Stimulated activated memory B cell treated with anti-CD40 and anti-IgM and Interleukin-4, amounts not matched to agents 10 μg/mL and 1 μg/mL and 100 μg/mL, for 72 hours (primary cell): ENCODE measurements at regions not wholly inside any gene's neighbourhood (a gene's known extent, or its start where the extent isn't known, plus 50 kb on each side); places are given as distances from the start of the nearest gene placed in this dataset.
A peak's percentile ranks its signal among the peaks of the same experiment; 100 is the strongest.

Source experiments
- ATAC-seq: fragments of 150-1000 bp; cut with Tn5 transposase; 2 replicates; pipeline ENCODE4 v1.10.0; 2021
- H3K27ac Mint-ChIP-seq: one replicate; pipeline ENCODE4 v1.8.0; 2022; ENCODE audit warnings: mild to moderate bottlenecking, mixed read lengths
- H3K27me3 Mint-ChIP-seq: one replicate; pipeline ENCODE4 v1.8.0; 2022; ENCODE audit warnings: mixed read lengths
- H3K36me3 Mint-ChIP-seq: one replicate; pipeline ENCODE4 v1.8.0; 2022; ENCODE audit warnings: mixed read lengths
- H3K4me1 Mint-ChIP-seq: one replicate; pipeline ENCODE4 v1.8.0; 2022; ENCODE audit warnings: mixed read lengths
- H3K4me3 Mint-ChIP-seq: one replicate; pipeline ENCODE4 v1.8.0; 2022; ENCODE audit warnings: mild to moderate bottlenecking, moderate library complexity, mixed read lengths
- H3K9me3 Mint-ChIP-seq: one replicate; pipeline ENCODE4 v1.8.0; 2022; ENCODE audit warnings: mixed read lengths

- H3K27ac Mint-ChIP-seq = no peak overlapping the region
- no peaks in the 10 kb centered on the region for H3K9me3 Mint-ChIP-seq
- ATAC-seq = no peak
- H3K27me3 Mint-ChIP-seq = no peaks in the 10 kb centered on the region
- peaks cover 35% of the 10 kb centered on the region for H3K4me1 Mint-ChIP-seq
- no peak overlapping the region for H3K4me3 Mint-ChIP-seq
- no peaks in the 10 kb centered on the region for H3K36me3 Mint-ChIP-seq
These were observed 183.4 kb downstream of the MACC1 start for GRCh38 chr7:20033621-20034400.

- no peaks in the 10 kb centered on the region for H3K36me3 Mint-ChIP-seq
- H3K9me3 Mint-ChIP-seq = peaks cover 5% of the 10 kb centered on the region
- H3K27ac Mint-ChIP-seq = no peak overlapping the region
- no peak overlapping the region for H3K4me3 Mint-ChIP-seq
- no peaks in the 10 kb centered on the region for H3K27me3 Mint-ChIP-seq
- H3K4me1 Mint-ChIP-seq = peaks cover 42% of the 10 kb centered on the region
- no peak for ATAC-seq
These were observed 184.4 kb downstream of the MACC1 start for GRCh38 chr7:20032741-20033140.

GRCh38 chr7:20030915-20031362 lies 186.2 kb downstream of the MACC1 start:
- Mint-ChIP-seq H3K27ac (peak overlapping the region; percentile 87), H3K4me3 (peak overlapping the region; percentile 40), H3K36me3 (no peaks in the 10 kb centered on the region), H3K9me3 (peaks cover 5% of the 10 kb centered on the region), H3K27me3 (no peaks in the 10 kb centered on the region), H3K4me1 (peaks cover 42% of the 10 kb centered on the region)
- peak; percentile 69 for ATAC-seq

- Mint-ChIP-seq H3K36me3 (no peaks in the 10 kb centered on the region), H3K4me1 (peaks cover 42% of the 10 kb centered on the region), H3K27ac (peak overlapping the region; percentile 87), H3K27me3 (no peaks in the 10 kb centered on the region), H3K9me3 (peaks cover 5% of the 10 kb centered on the region), H3K4me3 (peak overlapping the region; percentile 40)
- peak; percentile 86 for ATAC-seq
These were observed 186.8 kb downstream of the MACC1 start for GRCh38 chr7:20030417-20030816.

GRCh38 chr7:20026762-20027161 lies 190.4 kb downstream of the MACC1 start:
- H3K27me3 Mint-ChIP-seq = no peaks in the 10 kb centered on the region
- H3K4me1 Mint-ChIP-seq = peaks cover 38% of the 10 kb centered on the region
- no peak overlapping the region for H3K4me3 Mint-ChIP-seq
- no peaks in the 10 kb centered on the region for H3K36me3 Mint-ChIP-seq
- H3K27ac Mint-ChIP-seq = no peak overlapping the region
- ATAC-seq = no peak
- peaks cover 5% of the 10 kb centered on the region for H3K9me3 Mint-ChIP-seq

- Mint-ChIP-seq H3K36me3 (no peaks in the 10 kb centered on the region), H3K27me3 (no peaks in the 10 kb centered on the region), H3K4me1 (peaks cover 41% of the 10 kb centered on the region), H3K27ac (no peak overlapping the region), H3K9me3 (no peaks in the 10 kb centered on the region), H3K4me3 (no peak overlapping the region)
- ATAC-seq = peak; percentile 94
These were observed 195.4 kb downstream of the MACC1 start for GRCh38 chr7:20021831-20022230.

- H3K27me3 Mint-ChIP-seq = no peaks in the 10 kb centered on the region
- no peak overlapping the region for H3K27ac Mint-ChIP-seq
- H3K4me1 Mint-ChIP-seq = peaks cover 41% of the 10 kb centered on the region
- H3K9me3 Mint-ChIP-seq = no peaks in the 10 kb centered on the region
- ATAC-seq = no peak
- no peak overlapping the region for H3K4me3 Mint-ChIP-seq
- no peaks in the 10 kb centered on the region for H3K36me3 Mint-ChIP-seq
These were observed 196.1 kb downstream of the MACC1 start for GRCh38 chr7:20021066-20021465.

- no peaks in the 10 kb centered on the region for H3K9me3 Mint-ChIP-seq
- ATAC-seq = peak; percentile 77
- no peak overlapping the region for H3K4me3 Mint-ChIP-seq
These were observed 197.3 kb downstream of the MACC1 start for GRCh38 chr7:20019757-20020432.

GRCh38 chr7:20016669-20017068 lies 200.5 kb downstream of the MACC1 start:
- Mint-ChIP-seq H3K9me3 (no peaks in the 10 kb centered on the region), H3K4me1 (peaks cover 30% of the 10 kb centered on the region), H3K4me3 (no peak overlapping the region), H3K36me3 (no peaks in the 10 kb centered on the region), H3K27ac (no peak overlapping the region), H3K27me3 (no peaks in the 10 kb centered on the region)
- ATAC-seq = no peak

More at GRCh38 chr7:20019757-20020432, 197.3 kb downstream of the MACC1 start:
- no peaks in the 10 kb centered on the region for H3K36me3 Mint-ChIP-seq
- H3K27me3 Mint-ChIP-seq = no peaks in the 10 kb centered on the region
- peaks cover 41% of the 10 kb centered on the region for H3K4me1 Mint-ChIP-seq
- H3K27ac Mint-ChIP-seq = peak overlapping the region; percentile 1

GRCh38 chr7:20013536-20013935 lies 203.6 kb downstream of the MACC1 start:
- peaks cover 7% of the 10 kb centered on the region for H3K4me1 Mint-ChIP-seq
- no peak overlapping the region for H3K4me3 Mint-ChIP-seq
- ATAC-seq = no peak
- no peaks in the 10 kb centered on the region for H3K27me3 Mint-ChIP-seq
- H3K36me3 Mint-ChIP-seq = no peaks in the 10 kb centered on the region
- H3K27ac Mint-ChIP-seq = no peak overlapping the region
- H3K9me3 Mint-ChIP-seq = no peaks in the 10 kb centered on the region

GRCh38 chr7:20012100-20012499 lies 205.1 kb downstream of the MACC1 start:
- H3K27me3 Mint-ChIP-seq = no peaks in the 10 kb centered on the region
- H3K36me3 Mint-ChIP-seq = no peaks in the 10 kb centered on the region
- peaks cover 7% of the 10 kb centered on the region for H3K4me1 Mint-ChIP-seq
- no peak overlapping the region for H3K4me3 Mint-ChIP-seq
- H3K27ac Mint-ChIP-seq = no peak overlapping the region
- no peaks in the 10 kb centered on the region for H3K9me3 Mint-ChIP-seq
- no peak for ATAC-seq

- no peaks in the 10 kb centered on the region for H3K27me3 Mint-ChIP-seq
- H3K9me3 Mint-ChIP-seq = no peaks in the 10 kb centered on the region
- H3K36me3 Mint-ChIP-seq = no peaks in the 10 kb centered on the region
- H3K4me3 Mint-ChIP-seq = no peak overlapping the region
- no peak overlapping the region for H3K27ac Mint-ChIP-seq
- ATAC-seq = no peak
- peaks cover 7% of the 10 kb centered on the region for H3K4me1 Mint-ChIP-seq
These were observed 206.3 kb downstream of the MACC1 start for GRCh38 chr7:20010877-20011276.

- ATAC-seq = no peak
These were observed 209.7 kb downstream of the MACC1 start for GRCh38 chr7:20007510-20007909.

GRCh38 chr7:20005081-20005480 lies 212.1 kb downstream of the MACC1 start:
- H3K27ac Mint-ChIP-seq = no peak overlapping the region
- H3K36me3 Mint-ChIP-seq = no peaks in the 10 kb centered on the region
- no peak for ATAC-seq
- H3K4me3 Mint-ChIP-seq = no peak overlapping the region
- no peaks in the 10 kb centered on the region for H3K27me3 Mint-ChIP-seq
- no peaks in the 10 kb centered on the region for H3K9me3 Mint-ChIP-seq
- no peaks in the 10 kb centered on the region for H3K4me1 Mint-ChIP-seq

More at GRCh38 chr7:20007510-20007909, 209.7 kb downstream of the MACC1 start:
- Mint-ChIP-seq H3K27ac (no peak overlapping the region), H3K36me3 (no peaks in the 10 kb centered on the region), H3K9me3 (no peaks in the 10 kb centered on the region), H3K4me3 (no peak overlapping the region), H3K27me3 (no peaks in the 10 kb centered on the region), H3K4me1 (no peaks in the 10 kb centered on the region)

GRCh38 chr7:19999681-20000080 lies 217.5 kb downstream of the MACC1 start:
- ATAC-seq = no peak
- no peak overlapping the region for H3K27ac Mint-ChIP-seq
- no peaks in the 10 kb centered on the region for H3K27me3 Mint-ChIP-seq
- H3K4me1 Mint-ChIP-seq = no peaks in the 10 kb centered on the region
- no peaks in the 10 kb centered on the region for H3K9me3 Mint-ChIP-seq
- no peak overlapping the region for H3K4me3 Mint-ChIP-seq
- no peaks in the 10 kb centered on the region for H3K36me3 Mint-ChIP-seq

GRCh38 chr7:19991936-19992335 lies 218.5 kb upstream of the TMEM196 start:
- peaks cover 6% of the 10 kb centered on the region for H3K9me3 Mint-ChIP-seq

More at GRCh38 chr7:19991936-19992335, 218.5 kb upstream of the TMEM196 start:
- ATAC-seq = no peak
- Mint-ChIP-seq H3K27ac (no peak overlapping the region), H3K4me1 (no peaks in the 10 kb centered on the region), H3K4me3 (no peak overlapping the region), H3K36me3 (peaks cover 6% of the 10 kb centered on the region), H3K27me3 (no peaks in the 10 kb centered on the region)
